ENCODE measurements at regions not wholly inside any gene's neighbourhood (a gene's known extent, or its start where the extent isn't known, plus 50 kb on each side); places are given as distances from the start of the nearest gene placed in this dataset.

- TF ChIP-seq CTCF (IDR thresholded peaks at IDR 0.05): no peak
- TF ChIP-seq EP300 (IDR thresholded peaks at IDR 0.05): no peak
- no peak for TF ChIP-seq POLR2A (IDR thresholded peaks at IDR 0.05; ENCODE audit: low read depth)
- TF ChIP-seq POLR2AphosphoS5 (IDR thresholded peaks at IDR 0.05): no peak
Measured at GRCh38 chr1:116273042-116273783, 99.8 kb upstream of the ATP1A1 start.
